A673 (cell line): ENCODE measurements at regions not wholly inside any gene's neighbourhood (a gene's known extent, or its start where the extent isn't known, plus 50 kb on each side); places are given as distances from the start of the nearest gene placed in this dataset.

Experiments
- BruUV-seq: library from RNA; stranded (reverse); fragments of 400-500 nt; replicated peaks from 2 replicates; lab custom pipeline; 2021; lab: Mats Ljungman, UMichigan
- CTCF ChIA-PET: fragments of 300-600 bp; sonication (Branson Sonifier 250); formaldehyde crosslinking; loops from one replicate; lab custom pipeline; 2022; ENCODE audit warnings: antibody characterized with exemption; lab: Charles Lee
- POLR2A ChIA-PET: fragments of 300-600 bp; sonication (Branson Sonifier 250); formaldehyde crosslinking; loops from one replicate; lab custom pipeline; 2022; ENCODE audit warnings: antibody characterized with exemption; ENCODE audit not compliant: low non-redundant PET; lab: Charles Lee
- DNase-seq: peaks from one replicate; pipeline ENCODE4 v3.0.0-alpha.2; 2015; ENCODE audit warnings: low spot score
- H3K27ac ChIP-seq: fragments of 200-600 bp; sonication (generic); 2 replicates; pipeline ENCODE4 v1.5.1; 2016; ENCODE audit warnings: mixed run types, low read depth, mild to moderate bottlenecking, mixed read lengths, antibody characterized with exemption, low read length; ENCODE audit not compliant: poor library complexity, severe bottlenecking
- H3K27me3 ChIP-seq: fragments of 200-600 bp; sonication (generic); replicated peaks from 2 replicates; pipeline ENCODE4 v1.6.1; 2017; ENCODE audit warnings: mixed run types, low read depth, mild to moderate bottlenecking, mixed read lengths, antibody characterized with exemption, low read length; ENCODE audit not compliant: insufficient read depth, poor library complexity
- H3K36me3 ChIP-seq: fragments of 200-600 bp; sonication (generic); 2 replicates; pipeline ENCODE4 v1.6.1; 2016; ENCODE audit warnings: mixed run types, mild to moderate bottlenecking, mixed read lengths, antibody characterized with exemption, low read length; ENCODE audit not compliant: insufficient read depth, poor library complexity, severe bottlenecking
- H3K4me1 ChIP-seq: fragments of 200-600 bp; sonication (generic); 2 replicates; pipeline ENCODE4 v1.6.1; 2017; ENCODE audit warnings: mixed run types, mild to moderate bottlenecking, mixed read lengths, antibody characterized with exemption, low read length; ENCODE audit not compliant: insufficient read depth, poor library complexity, severe bottlenecking
- H3K4me3 ChIP-seq: fragments of 200-600 bp; sonication (generic); 2 replicates; pipeline ENCODE4 v1.5.1; 2016; ENCODE audit warnings: low read depth, mixed run types, mild to moderate bottlenecking, mixed read lengths, low read length; ENCODE audit not compliant: poor library complexity, severe bottlenecking
- H3K9me3 ChIP-seq: fragments of 200-600 bp; sonication (generic); 2 replicates; pipeline ENCODE4 v1.6.1; 2016; ENCODE audit warnings: mixed run types, low read depth, mild to moderate bottlenecking, mixed read lengths, antibody characterized with exemption, low read length; ENCODE audit not compliant: poor library complexity, severe bottlenecking
- CTCF ChIP-seq: fragments of 300-800, 200-600 bp; sonication (generic); conservative IDR thresholded peaks from 2 replicates; pipeline ENCODE4 v1.5.1; 2017; ENCODE audit warnings: low read depth, mild to moderate bottlenecking, antibody characterized with exemption, low read length, moderate library complexity, mixed read lengths
- EZH2 ChIP-seq: fragments of 200-600 bp; sonication (generic); IDR thresholded peaks from 2 replicates; pipeline ENCODE4 v1.6.1; 2017; ENCODE audit warnings: borderline replicate concordance, low read depth, mild to moderate bottlenecking, mixed read lengths, antibody characterized with exemption, low read length; ENCODE audit not compliant: poor library complexity, severe bottlenecking
- intact Hi-C: fragments of 100-400 bp; cut with micrococcal nuclease; formaldehyde crosslinking; loops from one replicate; pipeline ENCODE4 v1.10.0; 2022; ENCODE audit not compliant: unreplicated experiment

GRCh38 chr12:75613981-75614380 is 102.6 kb upstream of the KRR1 start:
- TF ChIP-seq CTCF (no peak), EZH2 (no peak)
- H3K4me3 ChIP-seq = no peak overlapping the region
- ChIA-PET CTCF (no interaction called here), POLR2A (no interaction called here)
- H3K27ac ChIP-seq = no peak overlapping the region
- BruUV-seq = no TSS peak
- no peaks in the 10 kb centered on the region for H3K4me1 ChIP-seq
- H3K9me3 ChIP-seq = peaks cover 2% of the 10 kb centered on the region
- no peaks in the 10 kb centered on the region for H3K27me3 ChIP-seq
- H3K36me3 ChIP-seq = no peaks in the 10 kb centered on the region
- intact Hi-C loops = no loop called here
- no peak for DNase-seq

GRCh38 chr12:75611041-75611440 is 99.6 kb upstream of the KRR1 start:
- TF ChIP-seq CTCF (0 out of 2 replicates have a peak, but pooled peaks have one; percentile 14), EZH2 (no peak)
- CTCF ChIA-PET = no interaction called here
- no peak overlapping the region for H3K4me3 ChIP-seq
- peak; percentile 17 for DNase-seq
- H3K9me3 ChIP-seq = peaks cover 2% of the 10 kb centered on the region
- BruUV-seq = no TSS peak
- POLR2A ChIA-PET = no interaction called here
- intact Hi-C loops = no loop called here
- H3K27ac ChIP-seq = no peak overlapping the region
- no peaks in the 10 kb centered on the region for H3K4me1 ChIP-seq
- H3K27me3 ChIP-seq = no peaks in the 10 kb centered on the region
- no peaks in the 10 kb centered on the region for H3K36me3 ChIP-seq

DNA sequence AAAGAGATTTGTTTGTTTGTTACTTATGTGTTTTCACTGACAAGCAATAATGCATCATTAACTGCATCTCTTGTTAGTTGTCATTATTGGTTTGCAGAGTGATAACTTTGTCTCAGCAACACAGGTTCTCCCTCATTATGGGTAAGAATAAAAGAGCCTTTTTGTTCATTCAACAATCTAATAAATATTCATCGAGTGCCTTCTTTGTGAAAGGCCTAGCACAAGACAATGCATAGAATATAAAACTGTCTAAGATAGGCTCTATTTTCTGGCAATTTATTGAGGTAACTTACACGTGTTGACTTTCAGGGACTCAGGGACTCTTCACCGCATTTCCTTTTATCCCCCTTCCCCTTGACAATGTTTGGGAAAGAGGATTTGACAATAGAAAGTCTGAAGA is 95.5 kb upstream of the KRR1 start:
- no TSS peak for BruUV-seq
- CTCF ChIA-PET = no interaction called here
- no peak for DNase-seq
- H3K27ac ChIP-seq = no peak overlapping the region
- no peaks in the 10 kb centered on the region for H3K36me3 ChIP-seq
- intact Hi-C loops = no loop called here
- H3K4me3 ChIP-seq = no peak overlapping the region
- no peaks in the 10 kb centered on the region for H3K27me3 ChIP-seq
- H3K9me3 ChIP-seq = no peaks in the 10 kb centered on the region
- POLR2A ChIA-PET = no interaction called here
- no peak for TF ChIP-seq CTCF
- TF ChIP-seq EZH2 = no peak
- H3K4me1 ChIP-seq = peaks cover 8% of the 10 kb centered on the region
